Tibial artery (tissue), 4 donors: ENCODE measurements at regions not wholly inside any gene's neighbourhood (a gene's known extent, or its start where the extent isn't known, plus 50 kb on each side); places are given as distances from the start of the nearest gene placed in this dataset.
"Not testable (repeated sequence)": the region's sequence is repeated elsewhere in the genome, so short reads cannot be mapped to it uniquely, and the experiment has no call there.

Source experiments
- DNase-seq, 2 donors: peaks; one replicate each; pipeline ENCODE4 v3.0.0-alpha.2; 2019
- H3K27ac ChIP-seq, 2 donors: fragments of 200-600 bp; sonication (generic) in 1 of 2; 1 replicate in 1 of 2; 2 replicates in 1 of 2; pipeline ENCODE4 v1.5.1; 2018 to 2019; ENCODE audit warnings: mild to moderate bottlenecking in 1 of 2
- H3K27me3 ChIP-seq, 2 donors: fragments of 200-600 bp; sonication (generic) in 1 of 2; one replicate each; pipeline versions ENCODE4 v1.5.1 to v1.6.0; 2016 to 2019
- H3K36me3 ChIP-seq, 3 donors: fragments of 200-600 bp; sonication (generic) in 2 of 3; one replicate each; pipeline ENCODE4 v1.5.1; 2016 to 2019; ENCODE audit warnings: mild to moderate bottlenecking in 2 of 3
- H3K4me1 ChIP-seq, 4 donors: fragments of 200-600 bp; sonication (generic) in 2 of 4; 1 replicate in 3 of 4; 2 replicates in 1 of 4; pipeline ENCODE4 v1.5.1; 2016 to 2019
- H3K4me3 ChIP-seq, 2 donors: fragments of 200-600 bp; sonication (generic) in 1 of 2; 1 replicate in 1 of 2; 2 replicates in 1 of 2; pipeline ENCODE4 v1.5.1; 2018 to 2019; ENCODE audit warnings: mild to moderate bottlenecking in 2 of 2
- H3K9me3 ChIP-seq, 3 donors: fragments of 200-600 bp; sonication (generic) in 1 of 3; one replicate each; pipeline ENCODE4 v1.5.1; 2016 to 2019
- intact Hi-C: fragments of 100-400 bp; cut with DNase I; formaldehyde crosslinking; loops from one replicate; pipeline ENCODE4 v1.15.0; 2023; ENCODE audit warnings: low total_unique reads
- TF ChIP-seq, protein P1 (sequence below), 2 experiments: fragments of 200-600 bp in 1 of 2; fragments of 450-650 bp in 1 of 2; IDR thresholded peaks; one replicate each; pipeline ENCODE4 v1.5.1; 2017 to 2019; ENCODE audit warnings: antibody characterized with exemption in 2 of 2, mild to moderate bottlenecking in 1 of 2, moderate library complexity in 1 of 2

DNA sequence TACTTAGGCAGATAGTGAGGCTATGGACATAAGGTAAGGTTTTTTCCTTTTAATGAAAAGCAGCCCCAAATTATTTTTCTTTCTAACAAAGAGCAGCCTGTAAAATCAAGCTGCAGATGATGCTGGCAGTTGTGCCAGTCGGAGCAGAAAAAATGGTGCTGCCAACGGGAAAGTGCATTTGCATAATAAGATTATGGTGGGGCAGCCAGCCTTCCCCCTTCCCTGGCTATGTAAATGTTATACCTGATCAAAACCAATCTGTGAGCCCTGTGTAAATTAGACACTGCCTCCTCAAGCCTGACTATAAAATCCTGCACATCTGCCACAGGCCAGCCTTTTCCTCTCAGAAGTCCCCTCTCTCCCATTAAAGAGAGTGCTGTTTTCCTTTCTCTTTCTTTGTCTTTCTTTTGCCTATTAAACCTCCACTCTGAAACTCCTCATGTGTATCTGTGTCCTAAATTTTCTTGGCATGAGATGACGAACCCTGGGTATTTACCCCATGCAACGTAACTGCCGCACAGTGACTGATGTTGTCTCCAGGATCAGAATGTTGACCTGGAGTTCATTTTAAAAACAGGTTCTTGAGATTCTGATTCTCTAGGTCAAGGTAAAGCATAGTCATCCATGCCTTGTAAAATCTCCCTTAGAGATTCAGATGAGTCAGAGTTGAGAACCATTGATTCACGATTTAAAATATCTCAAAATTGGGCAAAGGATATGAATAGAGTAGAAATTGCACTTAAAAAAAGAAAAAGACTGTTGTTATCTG, 167.3 kb upstream of the C1GALT1 start:
- H3K4me1 ChIP-seq = no peaks in the 10 kb centered on the region
- TF ChIP-seq, protein P1, sequence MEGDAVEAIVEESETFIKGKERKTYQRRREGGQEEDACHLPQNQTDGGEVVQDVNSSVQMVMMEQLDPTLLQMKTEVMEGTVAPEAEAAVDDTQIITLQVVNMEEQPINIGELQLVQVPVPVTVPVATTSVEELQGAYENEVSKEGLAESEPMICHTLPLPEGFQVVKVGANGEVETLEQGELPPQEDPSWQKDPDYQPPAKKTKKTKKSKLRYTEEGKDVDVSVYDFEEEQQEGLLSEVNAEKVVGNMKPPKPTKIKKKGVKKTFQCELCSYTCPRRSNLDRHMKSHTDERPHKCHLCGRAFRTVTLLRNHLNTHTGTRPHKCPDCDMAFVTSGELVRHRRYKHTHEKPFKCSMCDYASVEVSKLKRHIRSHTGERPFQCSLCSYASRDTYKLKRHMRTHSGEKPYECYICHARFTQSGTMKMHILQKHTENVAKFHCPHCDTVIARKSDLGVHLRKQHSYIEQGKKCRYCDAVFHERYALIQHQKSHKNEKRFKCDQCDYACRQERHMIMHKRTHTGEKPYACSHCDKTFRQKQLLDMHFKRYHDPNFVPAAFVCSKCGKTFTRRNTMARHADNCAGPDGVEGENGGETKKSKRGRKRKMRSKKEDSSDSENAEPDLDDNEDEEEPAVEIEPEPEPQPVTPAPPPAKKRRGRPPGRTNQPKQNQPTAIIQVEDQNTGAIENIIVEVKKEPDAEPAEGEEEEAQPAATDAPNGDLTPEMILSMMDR (IDR thresholded peaks at IDR 0.05) = no peak
- DNase-seq = no peak
- no peaks in the 10 kb centered on the region for H3K36me3 ChIP-seq
- intact Hi-C loops = no loop called here
- no peaks in the 10 kb centered on the region for H3K9me3 ChIP-seq
- no peak overlapping the region for H3K27ac ChIP-seq
- no peaks in the 10 kb centered on the region for H3K27me3 ChIP-seq
- no peak overlapping the region for H3K4me3 ChIP-seq

DNA sequence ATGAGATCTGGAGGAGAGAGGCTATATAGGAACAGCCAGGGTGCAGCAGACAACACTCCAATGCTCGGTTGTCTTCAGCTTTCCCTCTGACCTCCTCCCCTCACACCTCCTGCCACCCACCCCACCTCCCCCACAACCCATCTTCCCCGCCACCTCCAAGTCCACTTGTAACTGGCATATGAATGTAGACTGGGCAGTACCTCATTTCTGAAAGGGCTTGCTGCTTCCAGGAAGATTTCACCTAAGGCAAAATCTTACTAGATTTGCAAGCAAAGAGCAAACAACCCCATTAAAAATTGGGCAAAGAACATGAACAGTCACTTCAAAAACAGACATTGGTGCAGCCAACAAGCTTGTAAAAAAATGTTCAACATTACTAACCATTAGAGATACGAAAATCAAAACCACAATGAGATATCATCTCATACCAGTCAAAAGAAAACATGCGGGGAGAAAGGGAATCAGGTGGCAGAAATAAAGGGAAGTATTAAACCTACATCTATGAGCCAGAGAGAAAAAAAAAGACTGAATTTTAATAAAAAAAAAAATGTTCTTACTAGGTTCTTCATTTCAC, 164.6 kb upstream of the C1GALT1 start:
- no peaks in the 10 kb centered on the region for H3K36me3 ChIP-seq
- TF ChIP-seq, protein P1 (IDR thresholded peaks at IDR 0.05) = no peak
- no peak for DNase-seq
- intact Hi-C loops = no loop called here
- H3K27ac ChIP-seq = no peak overlapping the region
- no peaks in the 10 kb centered on the region for H3K9me3 ChIP-seq
- no peaks in the 10 kb centered on the region for H3K4me1 ChIP-seq
- H3K27me3 ChIP-seq = no peaks in the 10 kb centered on the region
- H3K4me3 ChIP-seq = no peak overlapping the region

DNA sequence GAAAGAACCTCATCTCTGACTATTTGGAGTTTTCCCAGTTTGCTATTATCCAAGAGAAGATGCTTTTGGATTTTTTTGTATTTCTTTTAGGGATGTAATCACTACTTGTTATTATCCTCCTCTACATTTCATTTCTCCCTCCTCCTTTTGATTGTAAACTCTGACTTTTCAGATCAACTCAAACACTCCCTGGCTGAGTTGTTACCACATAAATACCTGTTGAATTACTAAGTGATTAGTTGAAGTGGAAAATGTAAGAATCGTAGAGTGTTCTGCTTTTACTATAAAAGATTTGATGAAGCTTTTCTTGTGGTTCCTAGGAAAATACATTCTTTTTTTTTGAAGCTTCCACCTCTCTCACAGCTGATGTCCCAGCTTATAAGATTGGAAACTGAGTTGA, 164.1 kb upstream of the C1GALT1 start:
- intact Hi-C loops = no loop called here
- H3K36me3 ChIP-seq = no peaks in the 10 kb centered on the region
- no peaks in the 10 kb centered on the region for H3K4me1 ChIP-seq
- H3K4me3 ChIP-seq = no peak overlapping the region
- H3K9me3 ChIP-seq = no peaks in the 10 kb centered on the region
- no peak overlapping the region for H3K27ac ChIP-seq
- TF ChIP-seq, protein P1 (IDR thresholded peaks at IDR 0.05) = no peak
- no peaks in the 10 kb centered on the region for H3K27me3 ChIP-seq
- DNase-seq = no peak

DNA sequence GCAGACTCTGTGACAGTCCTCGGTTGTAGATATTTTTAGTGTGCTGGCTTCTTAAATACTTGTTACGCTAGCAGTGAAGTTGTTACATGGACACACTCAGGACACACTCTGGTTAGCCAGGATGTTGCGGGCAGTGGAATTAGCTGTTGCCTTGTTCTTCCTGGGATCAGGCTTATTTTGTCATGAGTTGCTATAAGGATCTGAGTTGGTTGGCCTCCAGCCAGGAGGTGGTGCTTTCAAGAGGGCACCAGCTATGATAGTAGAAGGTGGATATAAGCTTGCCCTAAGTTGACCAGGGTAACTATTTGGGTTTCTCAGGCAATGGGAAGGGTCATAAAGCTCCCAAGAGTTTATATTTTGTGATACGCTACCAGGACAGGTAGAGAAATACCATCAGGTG, 150.1 kb upstream of the C1GALT1 start:
- Histone ChIP-seq H3K27ac (no peak overlapping the region), H3K36me3 (no peaks in the 10 kb centered on the region), H3K4me3 (no peak overlapping the region), H3K9me3 (no peaks in the 10 kb centered on the region), H3K27me3 (no peaks in the 10 kb centered on the region), H3K4me1 (no peaks in the 10 kb centered on the region)
- intact Hi-C loops = no loop called here
- no peak for DNase-seq
- TF ChIP-seq, protein P1 (IDR thresholded peaks at IDR 0.05) = no peak

DNA sequence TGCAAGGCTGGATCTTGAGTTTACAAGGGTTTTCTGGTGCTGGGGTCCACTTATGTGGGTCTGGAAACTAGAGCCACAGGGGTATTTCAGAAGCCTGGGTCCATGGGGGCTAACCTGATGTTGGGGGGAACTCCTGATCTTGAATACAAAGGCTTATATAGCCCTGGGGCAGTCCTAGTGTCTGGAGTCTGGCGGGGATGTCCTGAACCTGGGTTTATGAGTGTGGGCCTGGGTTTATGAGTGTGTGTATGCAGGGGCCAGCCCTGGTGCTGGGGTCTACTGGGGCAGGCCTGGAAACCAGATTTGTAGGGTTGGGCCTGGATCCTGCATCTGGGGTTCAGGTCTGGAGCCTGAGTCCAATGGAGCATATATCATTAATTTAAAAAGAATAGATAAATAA, 146.5 kb upstream of the C1GALT1 start:
- intact Hi-C loops = no loop called here
- Histone ChIP-seq H3K9me3 (no peaks in the 10 kb centered on the region), H3K4me3 (no peak overlapping the region), H3K27me3 (no peaks in the 10 kb centered on the region), H3K36me3 (no peaks in the 10 kb centered on the region), H3K4me1 (no peaks in the 10 kb centered on the region), H3K27ac (no peak overlapping the region)
- DNase-seq = no peak
- TF ChIP-seq, protein P1 (IDR thresholded peaks at IDR 0.05) = no peak

DNA sequence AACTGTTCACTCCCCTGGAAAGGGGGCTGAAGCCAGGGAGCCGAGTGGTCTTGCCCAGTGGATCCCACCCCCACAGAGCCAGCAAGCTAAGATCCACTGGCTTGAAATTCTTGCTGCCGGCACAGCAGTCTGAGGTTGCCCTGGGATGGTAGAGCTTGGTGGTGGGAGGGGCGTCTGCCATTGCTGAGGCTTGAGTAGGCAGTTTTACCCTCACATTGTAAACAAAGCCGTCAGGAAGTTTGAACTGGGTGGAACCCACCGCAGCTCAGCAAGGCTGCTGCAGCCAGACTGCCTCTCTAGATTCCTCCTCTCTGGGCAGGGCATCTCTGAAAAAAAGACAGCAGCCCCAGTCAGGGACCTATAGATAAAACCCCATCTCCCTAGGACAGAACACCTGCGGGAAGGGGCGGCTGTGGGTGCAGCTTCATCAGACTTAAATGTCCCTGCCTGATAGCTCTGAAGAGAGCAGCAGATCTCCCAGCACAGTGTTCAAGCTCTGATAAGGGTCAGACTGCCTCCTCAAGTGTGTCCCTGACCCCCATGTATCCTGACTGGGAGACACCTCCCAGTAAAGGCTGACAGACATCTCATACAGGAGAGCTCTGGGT, 140.0 kb upstream of the C1GALT1 start:
- H3K9me3 ChIP-seq, DNase-seq, H3K4me1 ChIP-seq, intact Hi-C loops, H3K27ac ChIP-seq, H3K4me3 ChIP-seq, H3K36me3 ChIP-seq, H3K27me3 ChIP-seq: not testable (repeated sequence)
